GM10266 (cell line): ENCODE measurements at regions not wholly inside any gene's neighbourhood (a gene's known extent, or its start where the extent isn't known, plus 50 kb on each side); places are given as distances from the start of the nearest gene placed in this dataset.
"Not testable (repeated sequence)": the region's sequence is repeated elsewhere in the genome, so short reads cannot be mapped to it uniquely, and the experiment has no call there.

Experiments used
- DNase-seq: peaks from one replicate; pipeline ENCODE4 v3.0.0; 2012; ENCODE audit errors: extremely low spot score
- CTCF ChIP-seq: IDR thresholded peaks from 2 replicates; pipeline ENCODE4 v1.5.1; 2012; ENCODE audit warnings: mild to moderate bottlenecking, low read depth; ENCODE audit not compliant: control insufficient read depth, insufficient read depth; ENCODE audit errors: missing control alignments

GRCh38 chr11:112706863-112707262, 254.4 kb upstream of the NCAM1 start:
- no peak for DNase-seq
- no peak for TF ChIP-seq CTCF

GRCh38 chr11:112714340-112714739, 246.9 kb upstream of the NCAM1 start:
- not testable (repeated sequence) for DNase-seq

DNA sequence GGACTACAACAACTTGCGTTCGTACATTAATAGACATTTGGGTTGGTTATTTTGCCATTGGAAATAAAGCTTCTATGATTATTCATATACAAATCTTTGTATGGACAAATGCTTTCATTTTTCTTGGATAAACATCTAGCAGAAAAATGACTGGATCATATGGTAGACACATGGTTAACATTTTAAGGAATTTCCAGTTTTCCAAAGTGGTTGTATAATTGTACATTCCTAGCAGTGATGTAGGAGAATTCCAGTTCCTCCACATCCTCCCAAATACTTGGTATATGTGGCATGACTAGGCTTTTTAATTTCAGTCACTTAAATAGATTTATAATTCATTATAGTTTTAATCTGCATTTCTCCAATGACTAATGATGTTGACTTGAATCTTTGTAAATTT, 246.2 kb upstream of the NCAM1 start:
- no peak for TF ChIP-seq CTCF
- no peak for DNase-seq

- DNase-seq = no peak
- no peak for TF ChIP-seq CTCF
Observed at GRCh38 chr11:112718483-112718882, 242.7 kb upstream of the NCAM1 start.

DNA sequence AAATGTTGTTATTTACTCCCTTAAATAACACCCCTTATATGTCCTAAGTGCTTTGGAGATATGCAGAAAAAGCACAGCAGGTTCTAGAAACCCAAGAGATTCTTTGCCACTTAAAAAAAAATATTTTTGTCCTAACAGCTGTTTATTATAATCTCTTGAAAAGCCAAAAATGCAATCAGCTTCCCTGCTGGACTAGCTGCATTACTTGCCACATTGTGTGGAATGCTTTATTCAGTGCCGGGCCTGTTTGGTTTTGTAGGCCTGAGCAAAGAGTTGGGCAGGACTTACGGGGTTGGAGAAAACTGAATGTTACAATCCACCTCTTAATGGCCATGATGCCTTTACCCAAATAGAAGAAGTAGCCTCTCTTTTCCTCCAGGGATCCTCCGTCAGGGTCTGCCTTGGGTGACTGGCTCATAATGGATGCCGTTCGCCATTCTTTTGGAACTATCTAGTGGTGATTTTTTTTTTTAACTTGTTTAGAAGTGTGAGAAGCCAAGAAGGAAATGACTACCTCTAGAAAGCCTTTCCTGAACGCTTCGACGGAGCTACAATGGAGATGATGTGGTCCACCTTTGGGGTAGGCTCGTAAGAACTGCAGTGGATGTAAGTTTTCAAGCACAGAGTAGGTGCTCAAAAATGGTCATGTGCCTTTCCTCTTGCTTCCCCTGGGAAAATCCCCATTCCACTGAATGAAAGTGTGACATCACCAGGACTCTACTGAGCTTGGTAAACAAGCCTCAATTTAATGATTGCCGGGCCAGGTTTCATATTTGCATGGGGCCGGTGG, 241.3 kb upstream of the NCAM1 start:
- no peak for DNase-seq

GRCh38 chr11:112722148-112722547, 239.1 kb upstream of the NCAM1 start:
- TF ChIP-seq CTCF = no peak
- DNase-seq = no peak

More for the DNA sequence above, 241.3 kb upstream of the NCAM1 start:
- no peak for TF ChIP-seq CTCF

DNA sequence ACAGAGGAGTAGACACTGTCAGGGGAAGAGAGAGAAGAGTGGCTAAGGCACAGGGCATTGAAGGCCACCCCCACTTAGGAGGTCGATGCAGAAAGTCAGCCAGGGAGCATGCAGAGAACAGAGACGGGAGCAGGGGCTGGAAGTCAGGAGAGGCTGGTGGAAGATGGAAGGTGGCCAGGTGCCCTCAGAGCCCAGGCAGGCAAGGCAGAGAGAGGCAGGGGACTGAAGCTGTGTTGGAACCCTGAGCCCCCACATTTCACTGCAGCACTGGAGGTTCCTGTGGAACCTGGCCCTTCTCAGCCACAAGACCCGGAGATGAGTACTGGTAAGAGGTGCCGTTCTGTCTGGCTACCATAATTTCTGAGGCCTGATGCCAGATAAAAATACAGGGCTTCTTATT, 238.3 kb upstream of the NCAM1 start:
- no peak for TF ChIP-seq CTCF
- DNase-seq = no peak
